Natural killer cell (primary cell): ENCODE measurements at regions not wholly inside any gene's neighbourhood (a gene's known extent, or its start where the extent isn't known, plus 50 kb on each side); places are given as distances from the start of the nearest gene placed in this dataset.

Source experiments
- ATAC-seq, 3 donors: fragments of 150-1000 bp in 2 of 3; fragments of 200-7000 bp in 1 of 3; cut with Tn5 transposase; 1 replicate in 1 of 3; 2 replicates in 2 of 3; pipeline ENCODE4 v1.10.0; 2021; ENCODE audit warnings: mild to moderate bottlenecking in 2 of 3, moderate library complexity in 2 of 3
- DNase-seq, 2 donors: peaks; one replicate each; pipeline versions ENCODE4 v3.0.0 to v3.0.0-alpha.2; 2013 to 2021; ENCODE audit warnings: mixed read lengths in 1 of 2
- H3K27ac ChIP-seq: one replicate; pipeline ENCODE4 v1.5.1; 2013; ENCODE audit warnings: mild to moderate bottlenecking, low read length
- H3K27me3 ChIP-seq: one replicate; pipeline ENCODE4 v1.6.1; 2013; ENCODE audit warnings: low read length; ENCODE audit not compliant: control insufficient read depth, insufficient read depth
- H3K36me3 ChIP-seq: one replicate; pipeline ENCODE4 v1.6.1; 2013; ENCODE audit warnings: low read length; ENCODE audit not compliant: control insufficient read depth, insufficient read depth
- H3K4me1 ChIP-seq: one replicate; pipeline ENCODE4 v1.6.1; 2013; ENCODE audit warnings: low read length; ENCODE audit not compliant: control insufficient read depth, insufficient read depth
- H3K4me3 ChIP-seq: one replicate; pipeline ENCODE4 v1.5.1; 2013; ENCODE audit warnings: low read length
- H3K9me3 ChIP-seq: one replicate; pipeline ENCODE4 v1.6.1; 2013; ENCODE audit warnings: low read length; ENCODE audit not compliant: control insufficient read depth, insufficient read depth
- H3K27ac Mint-ChIP-seq, 2 donors: one replicate each; pipeline ENCODE4 v1.8.0; 2022; ENCODE audit warnings: mild to moderate bottlenecking in 2 of 2, mixed read lengths in 2 of 2, moderate library complexity in 1 of 2
- H3K27me3 Mint-ChIP-seq, 2 donors: one replicate each; pipeline ENCODE4 v1.8.0; 2022; ENCODE audit warnings: low read depth in 2 of 2, mixed read lengths in 2 of 2
- H3K36me3 Mint-ChIP-seq: one replicate; pipeline ENCODE4 v1.8.0; 2022; ENCODE audit warnings: mixed read lengths
- H3K4me1 Mint-ChIP-seq, 2 donors: one replicate each; pipeline ENCODE4 v1.8.0; 2022; ENCODE audit warnings: mixed read lengths in 2 of 2
- H3K4me3 Mint-ChIP-seq: one replicate; pipeline ENCODE4 v1.8.0; 2022; ENCODE audit warnings: mild to moderate bottlenecking, moderate library complexity, mixed read lengths
- H3K9me3 Mint-ChIP-seq, 2 donors: one replicate each; pipeline ENCODE4 v1.8.0; 2022; ENCODE audit warnings: mixed read lengths in 2 of 2
- CTCF ChIP-seq: fragments of 200-600 bp; IDR thresholded peaks from one replicate; pipeline ENCODE4 v1.8.0; 2022; ENCODE audit warnings: antibody characterized with exemption
- WGBS: methylation state at CpG from one replicate; pipeline ENCODE4 v1.1.7; 2013; ENCODE audit warnings: missing lambda C conversion rate; ENCODE audit not compliant: insufficient coverage; 5-methylcytosine and 5-hydroxymethylcytosine counted together
- intact Hi-C: fragments of 100-400 bp; cut with micrococcal nuclease; formaldehyde crosslinking; loops from one replicate; pipeline ENCODE4 v1.14.2; 2022

- WGBS, result 91% methylated on average over 1 of the region's 1 CpG
- Mint-ChIP-seq H3K4me1 (no peaks in the 10 kb centered on the region), H3K27ac (no peak overlapping the region), H3K9me3 (peaks cover 14 to 18% of the 10 kb centered on the region in 2 donors), H3K27me3 (no peaks in the 10 kb centered on the region), H3K36me3 (peaks cover 8% of the 10 kb centered on the region), H3K4me3 (no peak overlapping the region)
- H3K36me3 ChIP-seq, result no peaks in the 10 kb centered on the region
- no peak for ATAC-seq
- DNase-seq, result no peak
- intact Hi-C loops, result no loop called here
- no peak overlapping the region for H3K4me3 ChIP-seq
- peaks cover 7% of the 10 kb centered on the region for H3K9me3 ChIP-seq
- H3K4me1 ChIP-seq, result no peaks in the 10 kb centered on the region
- H3K27me3 ChIP-seq, result no peaks in the 10 kb centered on the region
- H3K27ac ChIP-seq, result no peak overlapping the region
- no peak for TF ChIP-seq CTCF
Observed at GRCh38 chr14:44352201-44352600, 154.9 kb downstream of the FSCB start.

GRCh38 chr14:44347316-44347715, 159.8 kb downstream of the FSCB start:
- 46% methylated on average over 1 of the region's 1 CpG for WGBS
- H3K9me3 ChIP-seq, result peaks cover 10% of the 10 kb centered on the region
- no peaks in the 10 kb centered on the region for H3K27me3 ChIP-seq
- no peak for TF ChIP-seq CTCF
- Mint-ChIP-seq H3K27ac (no peak overlapping the region), H3K4me1 (no peaks in the 10 kb centered on the region), H3K36me3 (peaks cover 11% of the 10 kb centered on the region), H3K4me3 (no peak overlapping the region), H3K27me3 (no peaks in the 10 kb centered on the region), H3K9me3 (peaks cover 9 to 17% of the 10 kb centered on the region in 2 donors)
- DNase-seq (no peak), ATAC-seq (no peak)
- H3K36me3 ChIP-seq, result no peaks in the 10 kb centered on the region
- no peak overlapping the region for H3K4me3 ChIP-seq
- no peaks in the 10 kb centered on the region for H3K4me1 ChIP-seq
- intact Hi-C loops, result no loop called here
- H3K27ac ChIP-seq, result no peak overlapping the region

- Mint-ChIP-seq H3K27ac (no peak overlapping the region), H3K4me3 (no peak overlapping the region), H3K36me3 (no peaks in the 10 kb centered on the region), H3K4me1 (no peaks in the 10 kb centered on the region), H3K27me3 (no peaks in the 10 kb centered on the region), H3K9me3 (peaks cover 9 to 22% of the 10 kb centered on the region in 2 donors)
- ATAC-seq, result no peak
- Histone ChIP-seq H3K27ac (no peak overlapping the region), H3K27me3 (no peaks in the 10 kb centered on the region), H3K4me3 (no peak overlapping the region), H3K4me1 (no peaks in the 10 kb centered on the region), H3K36me3 (no peaks in the 10 kb centered on the region), H3K9me3 (no peaks in the 10 kb centered on the region)
- intact Hi-C loops, result no loop called here
- no peak for TF ChIP-seq CTCF
- no peak for DNase-seq
- 83% methylated on average over 3 of the region's 3 CpGs for WGBS
Observed at GRCh38 chr14:44341116-44341515, 166.0 kb downstream of the FSCB start.

GRCh38 chr14:44339862-44340261, 167.2 kb downstream of the FSCB start:
- TF ChIP-seq CTCF, result no peak
- Mint-ChIP-seq H3K9me3 (peaks cover 13 to 27% of the 10 kb centered on the region in 2 donors), H3K4me1 (no peaks in the 10 kb centered on the region), H3K27ac (no peak overlapping the region), H3K27me3 (no peaks in the 10 kb centered on the region), H3K36me3 (no peaks in the 10 kb centered on the region), H3K4me3 (no peak overlapping the region)
- Histone ChIP-seq H3K4me3 (no peak overlapping the region), H3K9me3 (no peaks in the 10 kb centered on the region), H3K36me3 (no peaks in the 10 kb centered on the region), H3K4me1 (no peaks in the 10 kb centered on the region), H3K27ac (no peak overlapping the region), H3K27me3 (no peaks in the 10 kb centered on the region)
- ATAC-seq (no peak), DNase-seq (no peak)
- no CpG with 5 or more reads among the region's 1 CpG for WGBS
- intact Hi-C loops, result no loop called here
